Trophoblast cell (in vitro differentiated cells and primary cell): ENCODE measurements at regions not wholly inside any gene's neighbourhood (a gene's known extent, or its start where the extent isn't known, plus 50 kb on each side); places are given as distances from the start of the nearest gene placed in this dataset.

Experiments used
- DNase-seq, 2 donors: peaks; one replicate each; pipeline ENCODE4 v3.0.0-alpha.2; 2016
- H2AFZ ChIP-seq: 2 replicates; pipeline ENCODE4 v1.6.1; 2013; ENCODE audit warnings: low read length, moderate library complexity, mild to moderate bottlenecking; ENCODE audit not compliant: insufficient read depth, poor library complexity
- H2AK5ac ChIP-seq: 2 replicates; pipeline ENCODE4 v1.6.1; 2013; ENCODE audit warnings: mild to moderate bottlenecking, low read length
- H2BK120ac ChIP-seq: 2 replicates; pipeline ENCODE4 v1.6.1; 2013; ENCODE audit warnings: low read length, mild to moderate bottlenecking, moderate library complexity; ENCODE audit not compliant: insufficient read depth, poor library complexity
- H2BK12ac ChIP-seq: 2 replicates; pipeline ENCODE4 v1.6.1; 2013; ENCODE audit warnings: mild to moderate bottlenecking, low read length, moderate library complexity
- H2BK5ac ChIP-seq: 2 replicates; pipeline ENCODE4 v1.6.1; 2013; ENCODE audit warnings: low read length, low read depth, moderate library complexity, mild to moderate bottlenecking; ENCODE audit not compliant: poor library complexity
- H3K14ac ChIP-seq: 2 replicates; pipeline ENCODE4 v1.6.1; 2013; ENCODE audit warnings: mild to moderate bottlenecking, low read length
- H3K18ac ChIP-seq: 2 replicates; pipeline ENCODE4 v1.6.1; 2013; ENCODE audit warnings: mild to moderate bottlenecking, low read length
- H3K23ac ChIP-seq: 2 replicates; pipeline ENCODE4 v1.6.1; 2013; ENCODE audit warnings: low read length
- H3K27ac ChIP-seq: 2 replicates; pipeline ENCODE4 v1.5.1; 2013; ENCODE audit warnings: low read depth, mild to moderate bottlenecking, inconsistent platforms, low read length, moderate library complexity
- H3K27me3 ChIP-seq: 2 replicates; pipeline ENCODE4 v1.6.1; 2013; ENCODE audit warnings: inconsistent platforms, mild to moderate bottlenecking, low read length, moderate library complexity; ENCODE audit not compliant: insufficient read depth
- H3K36me3 ChIP-seq, 2 experiments: 1 replicate in 1 of 2; 2 replicates in 1 of 2; pipeline ENCODE4 v1.6.1; 2013; ENCODE audit warnings: low read length in 2 of 2, mild to moderate bottlenecking in 2 of 2, moderate library complexity in 1 of 2; ENCODE audit not compliant: insufficient read depth in 2 of 2, control insufficient read depth in 1 of 2
- H3K4ac ChIP-seq: 2 replicates; pipeline ENCODE4 v1.6.1; 2013; ENCODE audit warnings: low read depth, mild to moderate bottlenecking, low read length, moderate library complexity
- H3K4me1 ChIP-seq, 2 experiments: 1 replicate in 1 of 2; 2 replicates in 1 of 2; pipeline ENCODE4 v1.6.1; 2013; ENCODE audit warnings: low read length in 2 of 2, mild to moderate bottlenecking in 2 of 2, moderate library complexity in 1 of 2; ENCODE audit not compliant: insufficient read depth in 2 of 2, control insufficient read depth in 1 of 2
- H3K4me2 ChIP-seq: 2 replicates; pipeline ENCODE4 v1.6.1; 2013; ENCODE audit warnings: inconsistent platforms, mild to moderate bottlenecking, low read length, moderate library complexity
- H3K4me3 ChIP-seq: 2 replicates; pipeline ENCODE4 v1.5.1; 2013; ENCODE audit warnings: mild to moderate bottlenecking, low read depth, low read length, inconsistent platforms
- H3K79me1 ChIP-seq: one replicate; pipeline ENCODE4 v1.6.1; 2013; ENCODE audit warnings: low read length
- H3K79me2 ChIP-seq: 2 replicates; pipeline ENCODE4 v1.6.1; 2013; ENCODE audit warnings: low read length, mild to moderate bottlenecking; ENCODE audit not compliant: control insufficient read depth, insufficient read depth, poor library complexity
- H3K9ac ChIP-seq: 2 replicates; pipeline ENCODE4 v1.6.1; 2013; ENCODE audit warnings: mild to moderate bottlenecking, low read length
- H3K9me3 ChIP-seq: 2 replicates; pipeline ENCODE4 v1.6.1; 2013; ENCODE audit warnings: low read depth, mild to moderate bottlenecking, control low read depth, inconsistent platforms, low read length; ENCODE audit not compliant: insufficient read depth
- H4K12ac ChIP-seq: 2 replicates; pipeline ENCODE4 v1.6.1; 2013; ENCODE audit warnings: low read depth, mild to moderate bottlenecking, low read length, moderate library complexity
- H4K8ac ChIP-seq: 2 replicates; pipeline ENCODE4 v1.6.1; 2013; ENCODE audit warnings: low read depth, mild to moderate bottlenecking, low read length, moderate library complexity
- H4K91ac ChIP-seq: one replicate; pipeline ENCODE4 v1.6.1; 2013; ENCODE audit warnings: low read depth, mild to moderate bottlenecking, low read length, moderate library complexity
- WGBS: extraction: QIAGEN DNeasy Blood & Tissue Kit; methylation state at CpG from one replicate; pipeline ENCODE4 v1.1.7; 2013; ENCODE audit warnings: missing lambda C conversion rate; ENCODE audit not compliant: insufficient read length, insufficient coverage; ENCODE audit errors: extremely low coverage; 5-methylcytosine and 5-hydroxymethylcytosine counted together

DNA sequence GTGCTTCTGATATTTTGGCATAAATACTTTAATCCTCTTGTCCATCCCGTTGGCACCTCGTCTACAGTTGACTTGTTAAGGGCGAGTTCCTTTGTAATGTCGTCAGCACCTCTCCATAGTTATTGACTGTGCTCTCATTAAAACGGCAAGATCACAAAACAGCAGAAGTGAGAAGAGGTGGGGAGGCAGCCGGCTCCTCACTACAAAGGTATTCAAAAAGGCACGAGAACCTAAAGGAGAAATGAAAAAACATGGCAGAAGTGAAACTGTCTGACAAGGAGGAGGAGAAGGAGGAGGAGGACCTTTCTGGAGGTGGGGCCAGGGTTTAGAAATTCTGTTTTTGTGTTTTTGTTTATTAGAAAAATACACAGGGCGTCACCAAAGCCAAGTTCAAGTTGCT, 235.6 kb downstream of the BCL11A start:
- no peaks in the 10 kb centered on the region for H3K79me2 ChIP-seq

DNA sequence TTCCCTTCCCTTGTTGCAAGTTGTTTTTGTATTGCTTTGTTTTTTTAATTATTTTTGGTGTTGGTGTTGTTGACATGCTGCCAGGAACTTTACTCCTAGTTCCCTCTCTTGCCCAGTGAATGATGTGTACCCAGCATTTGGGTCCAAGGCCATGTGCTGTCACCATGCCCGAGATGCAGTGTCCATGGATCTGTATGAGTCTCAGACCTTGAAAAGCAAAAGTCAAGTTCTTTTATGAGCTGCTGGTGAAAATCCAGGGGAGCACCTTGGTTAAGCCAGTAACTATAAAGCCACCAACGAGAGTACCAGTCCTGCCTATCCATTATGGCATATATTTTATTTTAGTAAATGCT, 236.4 kb downstream of the BCL11A start:
- H3K27ac ChIP-seq, result no peak overlapping the region
- no peak overlapping the region for H4K8ac ChIP-seq
- no peaks in the 10 kb centered on the region for H3K27me3 ChIP-seq
- H3K36me3 ChIP-seq, result no peaks in the 10 kb centered on the region
- H3K4me2 ChIP-seq, result no peak overlapping the region
- H2AK5ac ChIP-seq, result no peak overlapping the region
- no peak overlapping the region for H3K4me3 ChIP-seq
- no peaks in the 10 kb centered on the region for H3K79me2 ChIP-seq
- H2BK120ac ChIP-seq, result no peak overlapping the region
- no peak overlapping the region for H3K23ac ChIP-seq
- no peak overlapping the region for H2AFZ ChIP-seq
- no peak overlapping the region for H3K14ac ChIP-seq
- WGBS, result no CpG with 5 or more reads among the region's 2 CpGs
- no peak overlapping the region for H3K4ac ChIP-seq
- H3K18ac ChIP-seq, result no peak overlapping the region
- DNase-seq, result no peak
- H4K91ac ChIP-seq, result no peak overlapping the region
- H3K9ac ChIP-seq, result no peak overlapping the region
- no peaks in the 10 kb centered on the region for H3K4me1 ChIP-seq
- H3K9me3 ChIP-seq, result no peaks in the 10 kb centered on the region
- H3K79me1 ChIP-seq, result no peaks in the 10 kb centered on the region
- H4K12ac ChIP-seq, result no peak overlapping the region
- no peak overlapping the region for H2BK5ac ChIP-seq
- H2BK12ac ChIP-seq, result no peak overlapping the region

More for the DNA sequence above, 235.6 kb downstream of the BCL11A start:
- Histone ChIP-seq H4K91ac (no peak overlapping the region), H3K27ac (no peak overlapping the region), H4K8ac (no peak overlapping the region), H3K4me2 (no peak overlapping the region), H3K23ac (no peak overlapping the region), H3K4me1 (no peaks in the 10 kb centered on the region), H3K4ac (no peak overlapping the region), H3K27me3 (no peaks in the 10 kb centered on the region), H3K9me3 (no peaks in the 10 kb centered on the region), H3K18ac (no peak overlapping the region), H3K36me3 (no peaks in the 10 kb centered on the region), H4K12ac (no peak overlapping the region), H2AFZ (no peak overlapping the region), H2BK120ac (no peak overlapping the region), H2BK5ac (no peak overlapping the region), H3K4me3 (no peak overlapping the region), H3K79me1 (no peaks in the 10 kb centered on the region), H2BK12ac (no peak overlapping the region), H3K9ac (no peak overlapping the region), H3K14ac (no peak overlapping the region), H2AK5ac (no peak overlapping the region)
- peak in 1 of 2 donors; percentile 8 for DNase-seq
- WGBS, result no CpG with 5 or more reads among the region's 8 CpGs

DNA sequence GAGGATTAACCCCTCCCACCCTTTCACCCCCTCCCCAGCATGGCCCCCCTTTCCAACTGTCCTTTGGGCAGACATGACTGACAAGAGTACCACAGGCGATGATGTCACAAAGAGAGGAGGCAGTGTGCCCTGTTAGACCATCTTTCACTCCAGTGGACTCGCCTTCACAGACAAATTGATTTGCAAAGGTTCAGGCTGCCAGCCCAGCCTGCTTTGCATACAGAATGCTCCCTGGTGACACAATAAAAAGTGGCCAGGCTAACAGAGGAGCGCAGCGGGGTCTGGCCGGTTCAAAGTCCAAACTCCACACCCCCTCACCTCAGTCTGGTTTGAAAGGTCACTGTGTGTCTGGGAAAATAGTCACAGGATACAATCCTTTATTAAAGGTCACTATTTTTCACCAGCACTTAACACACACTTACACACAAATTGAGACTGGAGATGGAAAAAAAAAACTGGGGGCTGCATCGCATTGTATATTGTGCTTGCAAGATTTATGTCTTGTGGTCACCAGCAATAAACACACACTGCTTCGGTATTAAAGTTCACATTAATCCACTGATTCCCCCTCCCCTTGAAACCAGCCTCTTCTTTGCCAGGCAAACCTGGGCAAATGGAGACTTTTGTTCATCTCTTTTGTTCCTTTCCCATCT, 236.9 kb downstream of the BCL11A start:
- Histone ChIP-seq H2AK5ac (no peak overlapping the region), H3K27me3 (no peaks in the 10 kb centered on the region), H3K79me1 (no peaks in the 10 kb centered on the region), H4K12ac (no peak overlapping the region), H3K23ac (no peak overlapping the region), H3K4me1 (no peaks in the 10 kb centered on the region), H3K36me3 (no peaks in the 10 kb centered on the region), H2BK5ac (no peak overlapping the region), H3K9me3 (no peaks in the 10 kb centered on the region), H3K4me3 (no peak overlapping the region), H3K14ac (no peak overlapping the region), H2BK12ac (no peak overlapping the region), H4K91ac (no peak overlapping the region), H3K4ac (no peak overlapping the region), H3K18ac (no peak overlapping the region), H2AFZ (no peak overlapping the region), H3K27ac (no peak overlapping the region), H3K4me2 (no peak overlapping the region), H2BK120ac (no peak overlapping the region), H4K8ac (no peak overlapping the region), H3K79me2 (no peaks in the 10 kb centered on the region), H3K9ac (no peak overlapping the region)
- no CpG with 5 or more reads among the region's 7 CpGs for WGBS
- no peak for DNase-seq

DNA sequence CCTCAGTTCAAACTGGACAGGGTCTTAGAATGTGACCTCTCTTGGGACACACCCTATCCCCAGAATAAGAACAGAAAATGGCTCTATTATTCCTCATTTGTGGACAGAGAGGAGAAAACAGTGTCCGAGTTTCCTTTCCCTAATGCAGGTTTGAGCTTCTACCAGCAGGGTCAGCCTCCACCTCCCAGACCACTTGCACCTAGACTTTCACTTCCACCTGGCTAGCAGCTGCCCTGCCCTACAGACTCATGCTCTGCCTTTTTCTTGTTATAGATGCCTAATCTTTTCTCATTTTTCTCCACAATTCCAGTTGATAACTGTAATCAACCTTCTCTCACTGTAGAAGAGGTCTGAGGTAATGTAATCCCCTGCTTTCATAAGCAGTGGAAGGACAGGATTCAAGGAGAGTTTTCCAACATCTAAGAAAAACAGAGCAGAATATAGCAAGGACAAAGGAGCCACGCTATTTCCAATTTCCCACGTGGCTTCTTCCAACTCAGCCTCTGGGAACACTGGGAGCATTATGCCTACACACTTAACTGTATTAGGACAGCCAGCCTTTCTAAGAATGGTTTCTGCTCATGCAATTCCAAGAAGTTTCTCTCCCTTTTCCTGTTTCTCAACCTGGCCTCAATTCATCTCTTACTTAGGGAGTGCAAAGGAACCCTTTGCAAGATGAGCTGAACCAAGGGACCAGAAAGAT, 239.8 kb downstream of the BCL11A start:
- WGBS, result no CpG with 5 or more reads among the region's 3 CpGs
- H3K79me1 ChIP-seq, result no peaks in the 10 kb centered on the region
- no peak overlapping the region for H2AFZ ChIP-seq
- H2AK5ac ChIP-seq, result no peak overlapping the region
- no peak overlapping the region for H3K18ac ChIP-seq
- H3K23ac ChIP-seq, result no peak overlapping the region
- H4K12ac ChIP-seq, result no peak overlapping the region
- no peaks in the 10 kb centered on the region for H3K27me3 ChIP-seq
- no peak overlapping the region for H4K91ac ChIP-seq
- H3K4me2 ChIP-seq, result no peak overlapping the region
- no peak for DNase-seq
- H3K9ac ChIP-seq, result no peak overlapping the region
- no peak overlapping the region for H2BK5ac ChIP-seq
- H3K36me3 ChIP-seq, result no peaks in the 10 kb centered on the region
- no peaks in the 10 kb centered on the region for H3K9me3 ChIP-seq
- H2BK120ac ChIP-seq, result no peak overlapping the region
- H3K4me1 ChIP-seq, result no peaks in the 10 kb centered on the region
- H3K79me2 ChIP-seq, result no peaks in the 10 kb centered on the region
- no peak overlapping the region for H3K4me3 ChIP-seq
- no peak overlapping the region for H4K8ac ChIP-seq
- no peak overlapping the region for H3K4ac ChIP-seq
- H3K14ac ChIP-seq, result no peak overlapping the region
- no peak overlapping the region for H3K27ac ChIP-seq
- H2BK12ac ChIP-seq, result no peak overlapping the region
